ENCODE measurements at regions not wholly inside any gene's neighbourhood (a gene's known extent, or its start where the extent isn't known, plus 50 kb on each side); places are given as distances from the start of the nearest gene placed in this dataset.

- Mint-ChIP-seq H3K4me1 (peaks cover 14% of the 10 kb centered on the region), H3K36me3 (ENCODE audit: low read depth) (no peaks in the 10 kb centered on the region), H3K27ac (no peak overlapping the region), H3K9me3 (peaks cover 3% of the 10 kb centered on the region; the same call in 1 of the 3 replicates), H3K27me3 (ENCODE audit: insufficient read depth, low read depth, poor library complexity) (peaks cover 11% of the 10 kb centered on the region), H3K4me3 (no peak overlapping the region)
- H3K79me2 ChIP-seq (replicated peaks; ENCODE audit: insufficient read depth): no peaks in the 10 kb centered on the region
- no peak for DNase-seq (ENCODE audit: low spot score)
- no peaks in the 10 kb centered on the region for H3K27me3 ChIP-seq (ENCODE audit: insufficient read depth)
- H3K4me3 ChIP-seq: no peak overlapping the region
- no peaks in the 10 kb centered on the region for H3K36me3 ChIP-seq (ENCODE audit: insufficient read depth)
- H3K27ac ChIP-seq (ENCODE audit: low read depth): no peak overlapping the region
- ATAC-seq: no peak
- no peak for TF ChIP-seq POLR2AphosphoS5 (IDR thresholded peaks at IDR 0.05; ENCODE audit: low read depth)
- TF ChIP-seq REST (IDR thresholded peaks at IDR 0.05; ENCODE audit: unreplicated experiment): no peak
- no peak for TF ChIP-seq ZNF331 (CRISPR knock-in tag; IDR thresholded peaks at IDR 0.05; ENCODE audit: low read depth)
- TF ChIP-seq, protein P1, sequence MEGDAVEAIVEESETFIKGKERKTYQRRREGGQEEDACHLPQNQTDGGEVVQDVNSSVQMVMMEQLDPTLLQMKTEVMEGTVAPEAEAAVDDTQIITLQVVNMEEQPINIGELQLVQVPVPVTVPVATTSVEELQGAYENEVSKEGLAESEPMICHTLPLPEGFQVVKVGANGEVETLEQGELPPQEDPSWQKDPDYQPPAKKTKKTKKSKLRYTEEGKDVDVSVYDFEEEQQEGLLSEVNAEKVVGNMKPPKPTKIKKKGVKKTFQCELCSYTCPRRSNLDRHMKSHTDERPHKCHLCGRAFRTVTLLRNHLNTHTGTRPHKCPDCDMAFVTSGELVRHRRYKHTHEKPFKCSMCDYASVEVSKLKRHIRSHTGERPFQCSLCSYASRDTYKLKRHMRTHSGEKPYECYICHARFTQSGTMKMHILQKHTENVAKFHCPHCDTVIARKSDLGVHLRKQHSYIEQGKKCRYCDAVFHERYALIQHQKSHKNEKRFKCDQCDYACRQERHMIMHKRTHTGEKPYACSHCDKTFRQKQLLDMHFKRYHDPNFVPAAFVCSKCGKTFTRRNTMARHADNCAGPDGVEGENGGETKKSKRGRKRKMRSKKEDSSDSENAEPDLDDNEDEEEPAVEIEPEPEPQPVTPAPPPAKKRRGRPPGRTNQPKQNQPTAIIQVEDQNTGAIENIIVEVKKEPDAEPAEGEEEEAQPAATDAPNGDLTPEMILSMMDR (conservative IDR thresholded peaks at IDR 0.05; ENCODE audit: low read depth in 2 of 2): no peak
- H3F3A ChIP-seq (replicated peaks; ENCODE audit: low read depth): no peaks in the 10 kb centered on the region
- no peak overlapping the region for H2AFZ ChIP-seq
- no peaks in the 10 kb centered on the region for H3K4me1 ChIP-seq (ENCODE audit: insufficient read depth)
- no peaks in the 10 kb centered on the region for H4K20me1 ChIP-seq (replicated peaks; ENCODE audit: insufficient read depth)
- H3K9me2 ChIP-seq (ENCODE audit: insufficient read depth): no peaks in the 10 kb centered on the region; the same call in 1 of the 2 replicates
- H3K4me2 ChIP-seq: no peak overlapping the region
Measured at GRCh38 chr2:15828576-15828975, 111.8 kb upstream of the MYCN start.

DNA sequence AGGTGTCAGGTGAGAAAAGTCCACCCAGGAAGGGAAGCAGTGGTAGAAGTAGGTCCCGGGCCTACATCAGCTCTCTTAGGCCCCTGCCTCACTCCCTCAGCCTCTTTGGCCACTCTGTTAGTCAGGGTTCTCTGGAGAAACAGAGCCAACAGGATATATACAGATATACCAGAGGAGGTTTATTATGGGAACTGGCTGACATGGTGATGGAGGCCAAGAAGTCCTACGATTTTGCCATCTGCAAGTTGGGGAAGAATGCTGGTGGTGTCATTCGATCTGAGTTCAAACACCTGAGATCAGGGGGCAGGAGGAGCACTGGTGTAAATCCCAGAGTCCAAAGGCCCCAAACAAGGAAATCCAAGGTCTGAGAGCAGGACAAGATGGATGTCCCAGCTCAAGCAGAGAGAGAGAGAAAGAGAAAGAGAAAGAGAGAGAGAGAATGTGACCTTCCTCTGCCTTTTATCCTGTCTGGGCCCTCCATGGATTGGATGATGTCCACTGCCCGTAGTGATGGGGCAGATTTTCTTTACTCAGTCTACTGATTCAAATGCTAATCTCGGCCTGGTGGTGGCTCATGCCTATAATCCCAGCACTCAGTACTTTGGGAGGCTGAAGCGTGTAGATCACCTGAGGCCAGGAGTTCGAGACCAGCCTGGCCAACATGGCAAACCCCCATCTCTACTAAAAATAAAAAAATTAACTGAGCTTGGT, 111.1 kb upstream of the MYCN start:
- Mint-ChIP-seq H3K4me1 (peaks cover 14% of the 10 kb centered on the region), H3K9me3 (peaks cover 3% of the 10 kb centered on the region; the same call in 1 of the 3 replicates), H3K27me3 (ENCODE audit: insufficient read depth, low read depth, poor library complexity) (peaks cover 9% of the 10 kb centered on the region), H3K4me3 (no peak overlapping the region), H3K27ac (no peak overlapping the region), H3K36me3 (ENCODE audit: low read depth) (no peaks in the 10 kb centered on the region)
- no peak overlapping the region for H3K4me2 ChIP-seq
- no peaks in the 10 kb centered on the region for H3K4me1 ChIP-seq (ENCODE audit: insufficient read depth)
- no peak overlapping the region for H2AFZ ChIP-seq
- ATAC-seq: no peak
- H3F3A ChIP-seq (replicated peaks; ENCODE audit: low read depth): no peaks in the 10 kb centered on the region
- no peaks in the 10 kb centered on the region for H3K27me3 ChIP-seq (ENCODE audit: insufficient read depth)
- DNase-seq (ENCODE audit: low spot score): no peak
- no peaks in the 10 kb centered on the region; the same call in 1 of the 2 replicates for H3K9me2 ChIP-seq (ENCODE audit: insufficient read depth)
- H3K4me3 ChIP-seq: no peak overlapping the region
- no peaks in the 10 kb centered on the region for H3K36me3 ChIP-seq (ENCODE audit: insufficient read depth)
- no peak overlapping the region for H3K27ac ChIP-seq (ENCODE audit: low read depth)
- H3K79me2 ChIP-seq (replicated peaks; ENCODE audit: insufficient read depth): no peaks in the 10 kb centered on the region
- no peaks in the 10 kb centered on the region for H4K20me1 ChIP-seq (replicated peaks; ENCODE audit: insufficient read depth)
- TF ChIP-seq ZNF331 (CRISPR knock-in tag; IDR thresholded peaks at IDR 0.05; ENCODE audit: low read depth) (no peak), ZNF462 (CRISPR knock-in tag; IDR thresholded peaks at IDR 0.05) (no peak), POLR2AphosphoS5 (IDR thresholded peaks at IDR 0.05; ENCODE audit: low read depth) (no peak), EZH2phosphoT487 (IDR thresholded peaks at IDR 0.05; ENCODE audit: unreplicated experiment) (no peak), NANOG (IDR thresholded peaks at IDR 0.05; ENCODE audit: borderline replicate concordance) (no peak), CREB1 (CRISPR knock-in tag; IDR thresholded peaks at IDR 0.05; ENCODE audit: low read depth) (no peak), ZNF114 (CRISPR knock-in tag; IDR thresholded peaks at IDR 0.05) (no peak)

Data from GM23338 (cell line).